ENCODE measurements at regions not wholly inside any gene's neighbourhood (a gene's known extent, or its start where the extent isn't known, plus 50 kb on each side); places are given as distances from the start of the nearest gene placed in this dataset.
"Not testable (repeated sequence)": the region's sequence is repeated elsewhere in the genome, so short reads cannot be mapped to it uniquely, and the experiment has no call there.

DNA sequence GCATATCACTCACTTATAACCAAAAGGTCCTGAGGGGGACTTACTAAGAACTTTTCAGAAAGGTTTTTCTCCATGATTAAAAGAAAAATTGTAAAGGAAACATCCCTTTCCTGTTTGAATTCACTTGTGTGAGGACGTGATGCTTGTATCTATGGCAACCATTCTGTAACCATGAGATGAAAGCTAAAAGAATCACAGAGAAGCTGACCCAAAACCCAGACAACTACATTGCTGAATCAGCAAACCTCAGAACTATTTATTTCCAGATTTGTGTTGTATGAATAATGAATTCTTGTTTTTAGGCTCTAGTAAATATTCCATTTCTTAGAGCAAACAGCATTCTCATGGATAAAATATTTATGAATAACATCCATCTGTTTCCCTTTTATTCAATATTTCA, 91.2 kb downstream of the RCHY1 start:
- Histone ChIP-seq H3K4me3 (no peak overlapping the region), H3K27me3 (no peaks in the 10 kb centered on the region), H3K36me3 (replicated peaks in 1 of 2) (no peaks in the 10 kb centered on the region), H3K27ac (no peak overlapping the region), H3K4me1 (replicated peaks in 1 of 2) (no peaks in the 10 kb centered on the region), H3K9me3 (replicated peaks in 1 of 3) (no peaks in the 10 kb centered on the region)
- 36 to 52% (median 47%) methylated on average over 1 of the region's 1 CpG for WGBS, 4 donors
- intact Hi-C loops (cut with DNase I): no loop called here
- TF ChIP-seq, protein P1, sequence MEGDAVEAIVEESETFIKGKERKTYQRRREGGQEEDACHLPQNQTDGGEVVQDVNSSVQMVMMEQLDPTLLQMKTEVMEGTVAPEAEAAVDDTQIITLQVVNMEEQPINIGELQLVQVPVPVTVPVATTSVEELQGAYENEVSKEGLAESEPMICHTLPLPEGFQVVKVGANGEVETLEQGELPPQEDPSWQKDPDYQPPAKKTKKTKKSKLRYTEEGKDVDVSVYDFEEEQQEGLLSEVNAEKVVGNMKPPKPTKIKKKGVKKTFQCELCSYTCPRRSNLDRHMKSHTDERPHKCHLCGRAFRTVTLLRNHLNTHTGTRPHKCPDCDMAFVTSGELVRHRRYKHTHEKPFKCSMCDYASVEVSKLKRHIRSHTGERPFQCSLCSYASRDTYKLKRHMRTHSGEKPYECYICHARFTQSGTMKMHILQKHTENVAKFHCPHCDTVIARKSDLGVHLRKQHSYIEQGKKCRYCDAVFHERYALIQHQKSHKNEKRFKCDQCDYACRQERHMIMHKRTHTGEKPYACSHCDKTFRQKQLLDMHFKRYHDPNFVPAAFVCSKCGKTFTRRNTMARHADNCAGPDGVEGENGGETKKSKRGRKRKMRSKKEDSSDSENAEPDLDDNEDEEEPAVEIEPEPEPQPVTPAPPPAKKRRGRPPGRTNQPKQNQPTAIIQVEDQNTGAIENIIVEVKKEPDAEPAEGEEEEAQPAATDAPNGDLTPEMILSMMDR (IDR thresholded peaks at IDR 0.05): no peak
- no peak for TF ChIP-seq POLR2A (IDR thresholded peaks at IDR 0.05)
- DNase-seq: no peak

DNA sequence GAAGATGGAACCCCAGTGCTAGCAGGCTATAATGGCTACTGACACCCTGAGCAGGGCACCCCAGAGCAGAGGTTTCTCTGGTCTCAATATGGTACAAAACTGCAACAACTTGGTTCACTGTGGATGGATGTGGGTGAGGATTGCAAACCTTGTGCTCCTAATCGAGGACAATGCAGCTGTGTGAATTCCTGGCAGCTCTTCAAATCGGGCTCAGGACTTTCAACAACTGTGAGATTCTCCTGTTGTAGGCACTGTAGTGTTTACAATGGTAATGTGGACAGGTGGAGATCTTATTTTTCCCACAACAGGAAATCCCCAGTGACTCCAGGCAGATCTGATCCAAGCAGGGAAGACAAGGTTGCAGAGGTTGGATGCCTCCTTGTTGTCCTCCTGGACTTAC, 101.5 kb downstream of the RCHY1 start:
- no peaks in the 10 kb centered on the region for H3K4me1 ChIP-seq (replicated peaks in 1 of 2)
- no peak overlapping the region for H3K27ac ChIP-seq
- H3K9me3 ChIP-seq (replicated peaks in 1 of 3): no peaks in the 10 kb centered on the region
- no peaks in the 10 kb centered on the region for H3K36me3 ChIP-seq (replicated peaks in 1 of 2)
- TF ChIP-seq, protein P1 (IDR thresholded peaks at IDR 0.05): no peak
- no peak for TF ChIP-seq POLR2A (IDR thresholded peaks at IDR 0.05)
- intact Hi-C loops (cut with DNase I): no loop called here
- no peak overlapping the region for H3K4me3 ChIP-seq
- WGBS, 4 donors: 70 to 75% (median 72%) methylated on average over 2 of the region's 2 CpGs
- H3K27me3 ChIP-seq: no peaks in the 10 kb centered on the region
- DNase-seq: no peak

DNA sequence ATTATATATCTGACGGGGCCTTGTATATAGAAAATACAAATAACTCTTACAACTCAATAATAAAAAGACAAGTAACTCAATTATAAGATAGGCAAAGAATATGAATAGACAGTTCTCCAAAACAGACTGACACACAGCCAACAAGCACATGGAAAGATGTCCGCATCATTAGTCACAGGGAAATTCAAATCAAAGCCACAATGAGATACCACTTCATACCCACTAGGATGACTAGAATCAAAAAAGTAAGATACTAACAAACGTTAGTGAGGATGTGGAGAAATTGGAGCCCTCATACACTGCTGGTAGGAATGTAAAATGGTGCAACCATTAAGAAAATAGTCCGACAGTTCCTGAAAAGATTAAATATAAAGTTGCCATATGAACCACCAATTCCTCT, 115.7 kb downstream of the RCHY1 start:
- 82 to 88% (median 86%) methylated on average over 4 of the region's 4 CpGs for WGBS, 4 donors
- Histone ChIP-seq H3K9me3 (replicated peaks in 1 of 3) (no peaks in the 10 kb centered on the region), H3K27me3 (no peaks in the 10 kb centered on the region), H3K27ac (no peak overlapping the region), H3K4me3 (no peak overlapping the region), H3K36me3 (replicated peaks in 1 of 2) (no peaks in the 10 kb centered on the region), H3K4me1 (replicated peaks in 1 of 2) (no peaks in the 10 kb centered on the region)
- no peak for TF ChIP-seq POLR2A (IDR thresholded peaks at IDR 0.05)
- TF ChIP-seq, protein P1 (IDR thresholded peaks at IDR 0.05): no peak
- DNase-seq: no peak
- intact Hi-C loops (cut with DNase I): no loop called here

DNA sequence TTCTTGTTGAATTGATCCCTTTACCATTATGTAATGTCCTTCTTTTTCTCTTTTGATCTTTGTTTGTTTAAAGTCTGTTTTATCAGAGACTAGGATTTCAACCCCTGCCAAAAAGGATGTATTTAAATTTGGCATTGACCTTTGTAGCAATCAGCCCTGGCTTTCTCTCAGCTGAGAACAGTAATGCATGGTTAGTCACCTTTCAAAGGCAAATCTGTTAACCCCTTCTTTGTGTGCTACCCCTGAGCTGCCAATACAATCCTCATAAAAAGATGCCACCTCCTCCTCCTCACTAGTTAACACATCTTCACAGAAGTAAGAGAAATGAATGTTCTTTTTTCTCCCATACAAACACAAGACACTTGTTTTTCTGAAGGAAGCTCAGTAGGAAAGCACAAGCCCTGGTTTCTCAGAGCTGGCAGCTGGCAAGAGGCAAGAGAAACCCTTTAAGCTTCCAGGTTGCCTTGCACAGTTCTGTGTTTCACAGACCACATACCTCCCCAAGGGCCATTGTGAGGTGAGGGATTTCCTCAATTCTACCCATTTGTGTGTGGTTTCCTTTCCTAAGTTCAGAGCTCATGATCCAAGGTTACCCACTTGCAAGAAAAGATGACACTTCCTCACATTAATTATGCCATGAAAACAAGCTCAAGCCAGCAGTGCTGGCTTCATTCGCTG, 122.6 kb downstream of the RCHY1 start:
- TF ChIP-seq, protein P1 (IDR thresholded peaks at IDR 0.05): no peak
- TF ChIP-seq POLR2A (IDR thresholded peaks at IDR 0.05): no peak
- no peaks in the 10 kb centered on the region for H3K36me3 ChIP-seq (replicated peaks in 1 of 2)
- no peaks in the 10 kb centered on the region for H3K27me3 ChIP-seq
- H3K27ac ChIP-seq: no peak overlapping the region
- DNase-seq: no peak
- H3K4me3 ChIP-seq: no peak overlapping the region
- H3K4me1 ChIP-seq (replicated peaks in 1 of 2): peaks cover 7 to 8% of the 10 kb centered on the region in 2 donors
- WGBS, 4 donors: 19 to 27% (median 22%) methylated on average over 1 of the region's 1 CpG
- intact Hi-C loops (cut with DNase I): no loop called here
- no peaks in the 10 kb centered on the region for H3K9me3 ChIP-seq (replicated peaks in 1 of 3)

DNA sequence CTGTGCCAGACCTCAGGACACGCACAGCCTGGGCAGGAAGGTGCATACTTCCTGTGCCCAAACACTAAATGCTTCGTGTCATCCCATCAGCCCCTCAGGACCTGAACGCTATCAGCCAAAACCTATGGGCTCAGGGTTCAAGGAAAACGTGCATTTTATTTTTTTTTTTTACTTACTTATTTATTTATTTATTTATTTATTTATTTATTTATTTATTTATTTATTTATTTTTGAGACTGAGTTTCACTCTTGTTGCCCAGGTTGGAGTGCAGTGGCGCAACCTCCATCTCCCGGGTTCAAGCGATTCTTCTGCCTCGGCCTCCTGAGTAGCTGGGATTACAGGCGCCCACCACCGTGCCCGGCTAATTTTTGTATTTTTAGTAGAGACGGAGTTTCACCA, 127.8 kb downstream of the RCHY1 start:
- H3K36me3 ChIP-seq (replicated peaks in 1 of 2); intact Hi-C loops (cut with DNase I); H3K4me3 ChIP-seq; H3K4me1 ChIP-seq (replicated peaks in 1 of 2); H3K27me3 ChIP-seq; DNase-seq; H3K9me3 ChIP-seq (replicated peaks in 1 of 3); H3K27ac ChIP-seq: not testable (repeated sequence)
- WGBS, 4 donors: 89 to 94% (median 90%) methylated on average over 10 to 12 of the region's 12 CpGs

Measured in adrenal gland (tissue), 9 donors.